ENCODE measurements at regions not wholly inside any gene's neighbourhood (a gene's known extent, or its start where the extent isn't known, plus 50 kb on each side); places are given as distances from the start of the nearest gene placed in this dataset.

- TF ChIP-seq, protein P1, sequence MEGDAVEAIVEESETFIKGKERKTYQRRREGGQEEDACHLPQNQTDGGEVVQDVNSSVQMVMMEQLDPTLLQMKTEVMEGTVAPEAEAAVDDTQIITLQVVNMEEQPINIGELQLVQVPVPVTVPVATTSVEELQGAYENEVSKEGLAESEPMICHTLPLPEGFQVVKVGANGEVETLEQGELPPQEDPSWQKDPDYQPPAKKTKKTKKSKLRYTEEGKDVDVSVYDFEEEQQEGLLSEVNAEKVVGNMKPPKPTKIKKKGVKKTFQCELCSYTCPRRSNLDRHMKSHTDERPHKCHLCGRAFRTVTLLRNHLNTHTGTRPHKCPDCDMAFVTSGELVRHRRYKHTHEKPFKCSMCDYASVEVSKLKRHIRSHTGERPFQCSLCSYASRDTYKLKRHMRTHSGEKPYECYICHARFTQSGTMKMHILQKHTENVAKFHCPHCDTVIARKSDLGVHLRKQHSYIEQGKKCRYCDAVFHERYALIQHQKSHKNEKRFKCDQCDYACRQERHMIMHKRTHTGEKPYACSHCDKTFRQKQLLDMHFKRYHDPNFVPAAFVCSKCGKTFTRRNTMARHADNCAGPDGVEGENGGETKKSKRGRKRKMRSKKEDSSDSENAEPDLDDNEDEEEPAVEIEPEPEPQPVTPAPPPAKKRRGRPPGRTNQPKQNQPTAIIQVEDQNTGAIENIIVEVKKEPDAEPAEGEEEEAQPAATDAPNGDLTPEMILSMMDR (IDR thresholded peaks at IDR 0.05; ENCODE audit: extremely low read depth, missing control alignments), result no peak
- DNase-seq (ENCODE audit: low spot score), result no peak
Observed at GRCh38 chr7:85488406-85488805, 301.6 kb upstream of the SEMA3D start.

- no peak for DNase-seq (ENCODE audit: low spot score)
- TF ChIP-seq, protein P1 (IDR thresholded peaks at IDR 0.05; ENCODE audit: extremely low read depth, missing control alignments), result no peak
Observed at GRCh38 chr7:85483177-85483576, 296.3 kb upstream of the SEMA3D start.

DNA sequence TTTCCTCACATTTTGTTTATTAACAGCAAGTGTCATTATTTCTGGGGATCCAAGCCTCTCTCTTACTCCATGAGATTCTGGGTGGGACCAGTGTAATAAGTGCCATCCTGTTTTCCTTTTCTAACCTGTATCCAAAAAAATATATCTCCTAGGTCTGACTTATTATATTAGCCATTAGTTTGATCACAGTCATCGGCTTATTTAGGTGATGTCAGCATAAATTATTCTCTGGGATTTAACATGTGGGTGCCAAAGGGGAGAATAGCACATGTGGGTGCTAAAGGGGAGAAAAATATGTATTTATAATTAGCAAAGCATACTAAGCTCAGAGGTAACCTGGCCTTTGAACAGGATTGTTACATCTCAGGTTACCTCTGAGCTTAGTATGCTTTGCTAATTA lies 293.8 kb upstream of the SEMA3D start:
- TF ChIP-seq, protein P1 (IDR thresholded peaks at IDR 0.05; ENCODE audit: extremely low read depth, missing control alignments), result no peak
- no peak for DNase-seq (ENCODE audit: low spot score)

GRCh38 chr7:85479918-85480643 lies 293.2 kb upstream of the SEMA3D start:
- TF ChIP-seq, protein P1 (IDR thresholded peaks at IDR 0.05; ENCODE audit: extremely low read depth, missing control alignments), result no peak
- DNase-seq (ENCODE audit: low spot score), result no peak

- TF ChIP-seq, protein P1 (IDR thresholded peaks at IDR 0.05; ENCODE audit: extremely low read depth, missing control alignments), result no peak
- DNase-seq (ENCODE audit: low spot score), result no peak
Observed at GRCh38 chr7:85478530-85478929, 291.7 kb upstream of the SEMA3D start.

GRCh38 chr7:85475476-85475875 lies 288.6 kb upstream of the SEMA3D start:
- DNase-seq (ENCODE audit: low spot score), result no peak
- TF ChIP-seq, protein P1 (IDR thresholded peaks at IDR 0.05; ENCODE audit: extremely low read depth, missing control alignments), result no peak

DNA sequence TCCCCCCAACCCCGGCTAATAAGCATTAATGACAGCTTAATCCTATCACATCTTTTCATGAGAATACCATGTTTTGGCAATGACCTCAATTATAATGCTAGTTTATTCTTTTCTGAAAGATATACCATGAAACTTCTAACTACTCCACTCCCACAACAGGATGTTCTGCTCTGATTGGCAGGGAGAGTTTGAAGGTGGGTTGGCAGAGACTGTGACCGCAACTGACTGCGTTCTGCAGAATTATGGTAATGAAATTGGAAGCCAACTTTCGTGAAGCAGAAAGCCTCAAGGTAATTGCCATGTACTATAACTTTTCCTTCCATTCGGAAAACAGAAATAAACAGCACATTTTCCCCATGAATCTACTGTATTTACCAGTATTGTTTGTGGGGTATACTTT lies 288.2 kb upstream of the SEMA3D start:
- DNase-seq (ENCODE audit: low spot score), result no peak

More for the DNA sequence above, 288.2 kb upstream of the SEMA3D start:
- TF ChIP-seq, protein P1 (IDR thresholded peaks at IDR 0.05; ENCODE audit: extremely low read depth, missing control alignments), result no peak
